ENCODE measurements at regions not wholly inside any gene's neighbourhood (a gene's known extent, or its start where the extent isn't known, plus 50 kb on each side); places are given as distances from the start of the nearest gene placed in this dataset.

- Histone ChIP-seq H3K4ac (ENCODE audit: low read depth, low read length) (no peak overlapping the region), H3K27me3 (ENCODE audit: insufficient read depth, low read length) (no peaks in the 10 kb centered on the region), H2AK5ac (ENCODE audit: low read length) (no peak overlapping the region), H3K9me3 (ENCODE audit: insufficient read depth, low read depth, low read length) (no peaks in the 10 kb centered on the region), H2BK120ac (ENCODE audit: insufficient read depth, low read length, poor library complexity) (no peak overlapping the region), H3K9ac (ENCODE audit: low read length) (no peak overlapping the region), H3K23ac (ENCODE audit: low read length) (no peak overlapping the region), H3K4me1 (ENCODE audit: control insufficient read depth in 1 of 2, insufficient read depth in 2 of 2, low read length in 2 of 2) (no peaks in the 10 kb centered on the region), H3K18ac (ENCODE audit: low read length) (no peak overlapping the region), H3K79me2 (ENCODE audit: control insufficient read depth, insufficient read depth, low read length, poor library complexity) (no peaks in the 10 kb centered on the region), H4K91ac (ENCODE audit: low read depth, low read length) (no peak overlapping the region), H3K36me3 (ENCODE audit: control insufficient read depth in 1 of 2, insufficient read depth in 2 of 2, low read length in 2 of 2) (no peaks in the 10 kb centered on the region), H2AFZ (ENCODE audit: insufficient read depth, low read length, poor library complexity) (no peak overlapping the region), H3K14ac (ENCODE audit: low read length) (no peak overlapping the region), H4K12ac (ENCODE audit: low read depth, low read length) (no peak overlapping the region), H2BK12ac (ENCODE audit: low read length) (no peak overlapping the region), H3K4me3 (ENCODE audit: low read depth, low read length) (no peak overlapping the region), H3K27ac (ENCODE audit: low read depth, low read length) (no peak overlapping the region), H4K8ac (ENCODE audit: low read depth, low read length) (no peak overlapping the region), H2BK5ac (ENCODE audit: low read depth, low read length, poor library complexity) (no peak overlapping the region), H3K4me2 (ENCODE audit: low read length) (no peak overlapping the region), H3K79me1 (ENCODE audit: low read length) (no peaks in the 10 kb centered on the region)
- WGBS (ENCODE audit: extremely low coverage, insufficient coverage, insufficient read length): no CpG with 5 or more reads among the region's 1 CpG
- no peak for DNase-seq
These were observed 1462.1 kb downstream of the DPP10 start for GRCh38 chr2:115904516-115904915.

DNA sequence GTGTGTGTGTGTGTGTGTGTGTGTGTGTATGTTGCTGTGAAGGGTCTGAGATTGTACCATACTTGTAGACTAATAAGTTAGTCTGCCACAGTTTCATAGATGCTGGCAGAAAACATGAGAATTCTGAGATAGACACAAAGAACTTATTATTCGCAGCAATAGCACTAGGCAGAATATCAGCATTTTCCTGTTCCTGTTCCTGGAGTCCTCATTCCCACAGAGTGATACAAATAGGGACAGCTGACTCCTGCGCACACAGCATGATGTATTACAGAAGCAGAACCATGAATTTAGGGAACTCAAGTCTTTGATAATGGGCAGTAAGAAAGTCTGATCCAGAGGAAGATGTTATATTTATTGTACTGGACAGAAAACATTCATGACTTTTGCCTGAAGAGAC lies 1466.3 kb downstream of the DPP10 start:
- Histone ChIP-seq H3K27ac (ENCODE audit: low read depth, low read length) (no peak overlapping the region), H3K9me3 (ENCODE audit: insufficient read depth, low read depth, low read length) (no peaks in the 10 kb centered on the region), H3K4me1 (ENCODE audit: control insufficient read depth in 1 of 2, insufficient read depth in 2 of 2, low read length in 2 of 2) (no peaks in the 10 kb centered on the region), H3K4ac (ENCODE audit: low read depth, low read length) (no peak overlapping the region), H3K4me3 (ENCODE audit: low read depth, low read length) (no peak overlapping the region), H3K36me3 (ENCODE audit: control insufficient read depth in 1 of 2, insufficient read depth in 2 of 2, low read length in 2 of 2) (no peaks in the 10 kb centered on the region), H3K9ac (ENCODE audit: low read length) (no peak overlapping the region), H2AK5ac (ENCODE audit: low read length) (no peak overlapping the region), H2BK12ac (ENCODE audit: low read length) (no peak overlapping the region), H4K8ac (ENCODE audit: low read depth, low read length) (no peak overlapping the region), H3K79me2 (ENCODE audit: control insufficient read depth, insufficient read depth, low read length, poor library complexity) (no peaks in the 10 kb centered on the region), H3K18ac (ENCODE audit: low read length) (no peak overlapping the region), H4K12ac (ENCODE audit: low read depth, low read length) (no peak overlapping the region), H2BK5ac (ENCODE audit: low read depth, low read length, poor library complexity) (no peak overlapping the region), H2AFZ (ENCODE audit: insufficient read depth, low read length, poor library complexity) (no peak overlapping the region), H4K91ac (ENCODE audit: low read depth, low read length) (no peak overlapping the region), H3K14ac (ENCODE audit: low read length) (no peak overlapping the region), H3K27me3 (ENCODE audit: insufficient read depth, low read length) (no peaks in the 10 kb centered on the region), H2BK120ac (ENCODE audit: insufficient read depth, low read length, poor library complexity) (no peak overlapping the region), H3K79me1 (ENCODE audit: low read length) (no peaks in the 10 kb centered on the region), H3K23ac (ENCODE audit: low read length) (no peak overlapping the region), H3K4me2 (ENCODE audit: low read length) (no peak overlapping the region)
- no CpG with 5 or more reads among the region's 2 CpGs for WGBS (ENCODE audit: extremely low coverage, insufficient coverage, insufficient read length)
- DNase-seq: no peak

GRCh38 chr2:115910270-115910669 lies 1467.8 kb downstream of the DPP10 start:
- Histone ChIP-seq H3K79me1 (ENCODE audit: low read length) (no peaks in the 10 kb centered on the region), H3K4me1 (ENCODE audit: control insufficient read depth in 1 of 2, insufficient read depth in 2 of 2, low read length in 2 of 2) (no peaks in the 10 kb centered on the region), H4K12ac (ENCODE audit: low read depth, low read length) (no peak overlapping the region), H2BK5ac (ENCODE audit: low read depth, low read length, poor library complexity) (no peak overlapping the region), H3K14ac (ENCODE audit: low read length) (no peak overlapping the region), H2AK5ac (ENCODE audit: low read length) (no peak overlapping the region), H3K79me2 (ENCODE audit: control insufficient read depth, insufficient read depth, low read length, poor library complexity) (no peaks in the 10 kb centered on the region), H2AFZ (ENCODE audit: insufficient read depth, low read length, poor library complexity) (no peak overlapping the region), H4K8ac (ENCODE audit: low read depth, low read length) (no peak overlapping the region), H3K36me3 (ENCODE audit: control insufficient read depth in 1 of 2, insufficient read depth in 2 of 2, low read length in 2 of 2) (no peaks in the 10 kb centered on the region), H3K27ac (ENCODE audit: low read depth, low read length) (no peak overlapping the region), H3K18ac (ENCODE audit: low read length) (no peak overlapping the region), H3K23ac (ENCODE audit: low read length) (no peak overlapping the region), H2BK120ac (ENCODE audit: insufficient read depth, low read length, poor library complexity) (no peak overlapping the region), H3K4me3 (ENCODE audit: low read depth, low read length) (no peak overlapping the region), H3K27me3 (ENCODE audit: insufficient read depth, low read length) (no peaks in the 10 kb centered on the region), H4K91ac (ENCODE audit: low read depth, low read length) (no peak overlapping the region), H3K9me3 (ENCODE audit: insufficient read depth, low read depth, low read length) (no peaks in the 10 kb centered on the region), H3K9ac (ENCODE audit: low read length) (no peak overlapping the region), H2BK12ac (ENCODE audit: low read length) (no peak overlapping the region), H3K4ac (ENCODE audit: low read depth, low read length) (no peak overlapping the region), H3K4me2 (ENCODE audit: low read length) (no peak overlapping the region)
- peak; percentile 0 to 9 for DNase-seq
- no CpG with 5 or more reads among the region's 6 CpGs for WGBS (ENCODE audit: extremely low coverage, insufficient coverage, insufficient read length)

GRCh38 chr2:115913921-115914320 lies 1471.5 kb downstream of the DPP10 start:
- H3K36me3 ChIP-seq (ENCODE audit: control insufficient read depth in 1 of 2, insufficient read depth in 2 of 2, low read length in 2 of 2): no peaks in the 10 kb centered on the region
- no peak overlapping the region for H3K27ac ChIP-seq (ENCODE audit: low read depth, low read length)
- H3K4me1 ChIP-seq (ENCODE audit: control insufficient read depth in 1 of 2, insufficient read depth in 2 of 2, low read length in 2 of 2): no peaks in the 10 kb centered on the region
- H2BK120ac ChIP-seq (ENCODE audit: insufficient read depth, low read length, poor library complexity): no peak overlapping the region
- H3K14ac ChIP-seq (ENCODE audit: low read length): no peak overlapping the region
- H3K9me3 ChIP-seq (ENCODE audit: insufficient read depth, low read depth, low read length): no peaks in the 10 kb centered on the region
- H3K4ac ChIP-seq (ENCODE audit: low read depth, low read length): no peak overlapping the region
- no peak overlapping the region for H3K4me3 ChIP-seq (ENCODE audit: low read depth, low read length)
- H3K79me1 ChIP-seq (ENCODE audit: low read length): no peaks in the 10 kb centered on the region
- H3K27me3 ChIP-seq (ENCODE audit: insufficient read depth, low read length): no peaks in the 10 kb centered on the region
- H2AK5ac ChIP-seq (ENCODE audit: low read length): no peak overlapping the region
- 100% methylated on average over 1 of the region's 5 CpGs for WGBS (ENCODE audit: extremely low coverage, insufficient coverage, insufficient read length)
- H3K4me2 ChIP-seq (ENCODE audit: low read length): no peak overlapping the region
- no peak overlapping the region for H3K23ac ChIP-seq (ENCODE audit: low read length)
- H2BK12ac ChIP-seq (ENCODE audit: low read length): no peak overlapping the region
- H3K18ac ChIP-seq (ENCODE audit: low read length): no peak overlapping the region
- no peak for DNase-seq
- no peak overlapping the region for H3K9ac ChIP-seq (ENCODE audit: low read length)
- H4K91ac ChIP-seq (ENCODE audit: low read depth, low read length): no peak overlapping the region
- H2AFZ ChIP-seq (ENCODE audit: insufficient read depth, low read length, poor library complexity): no peak overlapping the region
- H4K12ac ChIP-seq (ENCODE audit: low read depth, low read length): no peak overlapping the region
- H2BK5ac ChIP-seq (ENCODE audit: low read depth, low read length, poor library complexity): no peak overlapping the region
- no peak overlapping the region for H4K8ac ChIP-seq (ENCODE audit: low read depth, low read length)
- no peaks in the 10 kb centered on the region for H3K79me2 ChIP-seq (ENCODE audit: control insufficient read depth, insufficient read depth, low read length, poor library complexity)

Measured in trophoblast cell (in vitro differentiated cells and primary cell).